ENCODE measurements at regions not wholly inside any gene's neighbourhood (a gene's known extent, or its start where the extent isn't known, plus 50 kb on each side); places are given as distances from the start of the nearest gene placed in this dataset.

DNA sequence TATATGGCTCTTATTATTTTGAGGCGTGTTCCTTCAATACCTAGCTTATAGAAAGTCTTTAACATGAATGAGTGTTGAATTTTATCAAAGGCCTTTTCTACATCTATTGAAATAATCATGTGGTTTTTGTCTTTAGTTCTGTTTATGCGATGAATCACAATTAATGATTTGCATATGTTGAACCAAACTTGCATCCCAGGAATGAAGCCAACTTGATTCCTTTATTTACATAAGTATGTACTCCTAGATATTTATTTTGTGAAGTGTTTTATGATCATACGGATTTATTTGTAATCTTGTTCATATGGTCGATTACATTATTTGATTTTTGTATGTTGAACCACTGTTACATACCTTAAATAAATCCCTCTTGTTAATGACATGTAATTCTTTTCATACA lies 244.3 kb upstream of the KCND2 start:
- ATAC-seq (ENCODE audit: low read depth) (no peak), DNase-seq (ENCODE audit: low spot score) (no peak)
- Histone ChIP-seq H3K9me3 (ENCODE audit: severe bottlenecking) (peaks cover 3% of the 10 kb centered on the region), H3K27ac (ENCODE audit: poor library complexity, severe bottlenecking) (no peak overlapping the region), H3K4me3 (ENCODE audit: severe bottlenecking) (no peak overlapping the region), H3K27me3 (ENCODE audit: insufficient read depth, poor library complexity, severe bottlenecking) (no peaks in the 10 kb centered on the region), H3K4me1 (ENCODE audit: insufficient read depth, poor library complexity, severe bottlenecking) (no peaks in the 10 kb centered on the region), H3K36me3 (ENCODE audit: low read depth) (no peaks in the 10 kb centered on the region)
- no peak for TF ChIP-seq CTCF (IDR thresholded peaks at IDR 0.05; ENCODE audit: poor library complexity, severe bottlenecking)

- Histone ChIP-seq H3K27ac (ENCODE audit: poor library complexity, severe bottlenecking) (no peak overlapping the region), H3K4me3 (ENCODE audit: severe bottlenecking) (no peak overlapping the region), H3K9me3 (ENCODE audit: severe bottlenecking) (peaks cover 3% of the 10 kb centered on the region), H3K36me3 (ENCODE audit: low read depth) (no peaks in the 10 kb centered on the region), H3K4me1 (ENCODE audit: insufficient read depth, poor library complexity, severe bottlenecking) (no peaks in the 10 kb centered on the region), H3K27me3 (ENCODE audit: insufficient read depth, poor library complexity, severe bottlenecking) (no peaks in the 10 kb centered on the region)
- TF ChIP-seq CTCF (IDR thresholded peaks at IDR 0.05; ENCODE audit: poor library complexity, severe bottlenecking) = no peak
- DNase-seq (ENCODE audit: low spot score) = no peak
- no peak for ATAC-seq (ENCODE audit: low read depth)
Measured at GRCh38 chr7:120030876-120031275, 242.1 kb upstream of the KCND2 start.

- H3K4me3 ChIP-seq (ENCODE audit: severe bottlenecking) = no peak overlapping the region
- no peak for TF ChIP-seq CTCF (IDR thresholded peaks at IDR 0.05; ENCODE audit: poor library complexity, severe bottlenecking)
- DNase-seq (ENCODE audit: low spot score) = no peak
- no peak for ATAC-seq (ENCODE audit: low read depth)
- no peaks in the 10 kb centered on the region for H3K27me3 ChIP-seq (ENCODE audit: insufficient read depth, poor library complexity, severe bottlenecking)
- H3K4me1 ChIP-seq (ENCODE audit: insufficient read depth, poor library complexity, severe bottlenecking) = no peaks in the 10 kb centered on the region
- H3K9me3 ChIP-seq (ENCODE audit: severe bottlenecking) = peaks cover 3% of the 10 kb centered on the region
- H3K27ac ChIP-seq (ENCODE audit: poor library complexity, severe bottlenecking) = no peak overlapping the region
- no peaks in the 10 kb centered on the region for H3K36me3 ChIP-seq (ENCODE audit: low read depth)
Measured at GRCh38 chr7:120033114-120033513, 239.9 kb upstream of the KCND2 start.

- H3K27me3 ChIP-seq (ENCODE audit: insufficient read depth, poor library complexity, severe bottlenecking) = no peaks in the 10 kb centered on the region
- H3K27ac ChIP-seq (ENCODE audit: poor library complexity, severe bottlenecking) = no peak overlapping the region
- H3K4me3 ChIP-seq (ENCODE audit: severe bottlenecking) = no peak overlapping the region
- no peak for ATAC-seq (ENCODE audit: low read depth)
- H3K4me1 ChIP-seq (ENCODE audit: insufficient read depth, poor library complexity, severe bottlenecking) = no peaks in the 10 kb centered on the region
- no peak for TF ChIP-seq CTCF (IDR thresholded peaks at IDR 0.05; ENCODE audit: poor library complexity, severe bottlenecking)
- H3K9me3 ChIP-seq (ENCODE audit: severe bottlenecking) = peaks cover 3% of the 10 kb centered on the region
- H3K36me3 ChIP-seq (ENCODE audit: low read depth) = no peaks in the 10 kb centered on the region
- no peak for DNase-seq (ENCODE audit: low spot score)
Measured at GRCh38 chr7:120039138-120039537, 233.8 kb upstream of the KCND2 start.

DNA sequence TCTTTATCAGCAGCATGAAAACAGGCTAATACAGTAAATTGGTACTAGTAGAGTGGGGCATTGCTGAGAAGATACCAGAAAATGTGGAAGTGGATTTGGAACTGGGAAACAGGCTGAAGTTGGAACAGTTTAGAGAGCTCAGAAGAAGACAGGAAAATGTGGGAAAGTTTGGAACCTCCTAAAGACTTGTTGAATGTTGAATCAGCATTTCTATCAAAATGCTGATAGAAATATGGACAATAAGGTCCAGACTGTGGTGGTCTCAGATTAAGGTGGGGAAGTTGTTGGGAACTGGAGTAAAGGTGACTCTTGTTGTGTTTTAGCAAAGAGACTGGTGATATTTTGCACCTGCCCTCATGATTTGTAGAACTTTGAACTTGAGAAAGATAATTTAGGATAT lies 231.2 kb upstream of the KCND2 start:
- Histone ChIP-seq H3K4me3 (ENCODE audit: severe bottlenecking) (no peak overlapping the region), H3K4me1 (ENCODE audit: insufficient read depth, poor library complexity, severe bottlenecking) (no peaks in the 10 kb centered on the region), H3K27me3 (ENCODE audit: insufficient read depth, poor library complexity, severe bottlenecking) (no peaks in the 10 kb centered on the region), H3K27ac (ENCODE audit: poor library complexity, severe bottlenecking) (no peak overlapping the region), H3K9me3 (ENCODE audit: severe bottlenecking) (peaks cover 3% of the 10 kb centered on the region), H3K36me3 (ENCODE audit: low read depth) (no peaks in the 10 kb centered on the region)
- TF ChIP-seq CTCF (IDR thresholded peaks at IDR 0.05; ENCODE audit: poor library complexity, severe bottlenecking) = no peak
- no peak for DNase-seq (ENCODE audit: low spot score)
- ATAC-seq (ENCODE audit: low read depth) = no peak

All from RWPE2 (cell line).